A549 (cell line): ENCODE measurements at regions not wholly inside any gene's neighbourhood (a gene's known extent, or its start where the extent isn't known, plus 50 kb on each side); places are given as distances from the start of the nearest gene placed in this dataset.

Source experiments
- ATAC-seq, 2 experiments: fragments of 200-7000 bp in 1 of 2; fragments of >200 bp in 1 of 2; cut with Nextera tagmentation in 1 of 2; cut with Tn5 transposase in 1 of 2; 3 replicates each; pipeline versions ENCODE4 v1.8.0 to v1.9.1; 2018 to 2020; ENCODE audit warnings: mild to moderate bottlenecking in 1 of 2, moderate library complexity in 1 of 2
- CTCF ChIA-PET: fragments of 300-600 bp; sonication (Branson Sonifier 250); formaldehyde crosslinking; extraction: SDS; loops from one replicate; lab custom pipeline; 2021; ENCODE audit warnings: antibody characterized with exemption, inconsistent platforms; lab: Yijun Ruan, JAX
- POLR2A ChIA-PET: fragments of 350-600 bp; formaldehyde crosslinking; extraction: SDS; loops from one replicate; lab custom pipeline; 2021; ENCODE audit warnings: antibody characterized with exemption, inconsistent platforms; lab: Yijun Ruan, JAX
- DNase-seq, 2 experiments: peaks; one replicate each; pipeline versions ENCODE4 v3.0.0 to v3.0.0-alpha.2; 2011 to 2016; ENCODE audit warnings: low read depth in 1 of 2, low spot score in 1 of 2
- FAIRE-seq: peaks from 2 replicates; lab custom pipeline; 2011; peaks lifted over from hg19 to GRCh38; lab: Jason Lieb, UNC
- H3K27ac ChIP-seq, 2 experiments: fragments of >200 bp; sonication (Bioruptor Twin); formaldehyde crosslinking; 3 replicates each; pipeline ENCODE4 v1.5.1; 2016 to 2017
- H3K4me1 ChIP-seq: fragments of >200 bp; sonication (Bioruptor Twin); formaldehyde crosslinking; 3 replicates; pipeline ENCODE4 v1.6.1; 2016
- H3K4me2 ChIP-seq: fragments of >200 bp; sonication (Bioruptor Twin); formaldehyde crosslinking; 3 replicates; pipeline ENCODE4 v1.6.1; 2016
- H3K4me3 ChIP-seq: fragments of >200 bp; sonication (Bioruptor Twin); formaldehyde crosslinking; 3 replicates; pipeline ENCODE4 v1.5.1; 2016
- H3K9me3 ChIP-seq: fragments of >200 bp; sonication (Bioruptor Twin); formaldehyde crosslinking; 3 replicates; pipeline ENCODE4 v1.6.1; 2016
- BHLHE40 ChIP-seq: IDR thresholded peaks from 2 replicates; pipeline ENCODE4 v1.6.1; 2012; ENCODE audit warnings: low read depth, low read length, inconsistent platforms
- CBX2 ChIP-seq: fragments of 200-600 bp; sonication (generic); IDR thresholded peaks from 2 replicates; pipeline ENCODE4 v1.6.1; 2016; ENCODE audit warnings: low read depth, mild to moderate bottlenecking, borderline replicate concordance
- CBX8 ChIP-seq: fragments of 200-600 bp; sonication (generic); IDR thresholded peaks from 2 replicates; pipeline ENCODE4 v1.6.1; 2016
- CEBPB ChIP-seq, 2 experiments: fragments of >200 bp in 1 of 2; sonication (Bioruptor Twin) in 1 of 2; formaldehyde crosslinking in 1 of 2; IDR thresholded peaks; 2 replicates each; pipeline ENCODE4 v1.6.1; 2012 to 2016
- FOSL2 ChIP-seq, 2 experiments: fragments of 450-650 bp in 1 of 2; fragments of >200 bp in 1 of 2; sonication (Bioruptor Twin) in 1 of 2; formaldehyde crosslinking; IDR thresholded peaks; 2 replicates each; pipeline versions ENCODE4 v1.5.0 to v1.6.1; 2016 to 2020; ENCODE audit warnings: mild to moderate bottlenecking in 1 of 2, moderate library complexity in 1 of 2
- HEYL ChIP-seq: fragments of 250-450 bp; sonication (Bioruptor Pico); IDR thresholded peaks from 2 replicates; pipeline ENCODE4 v1.8.0; 2021; ENCODE audit warnings: mild to moderate bottlenecking, moderate library complexity
- KDM1A ChIP-seq: fragments of 200-600 bp; sonication (generic); IDR thresholded peaks from 2 replicates; pipeline ENCODE4 v1.6.1; 2016; ENCODE audit warnings: low read depth, mild to moderate bottlenecking
- MAFK ChIP-seq: fragments of 450-650 bp; IDR thresholded peaks from 2 replicates; pipeline ENCODE4 v1.6.1; 2014; ENCODE audit not compliant: partially characterized antibody
- MAZ ChIP-seq: fragments of 150-350 bp; IDR thresholded peaks from 2 replicates; pipeline ENCODE4 v1.6.1; 2014; ENCODE audit warnings: antibody characterized with exemption, low read depth, low read length, borderline replicate concordance
- MYC ChIP-seq: IDR thresholded peaks from 2 replicates; pipeline ENCODE4 v1.6.1; 2012; ENCODE audit warnings: mild to moderate bottlenecking, inconsistent platforms, low read length, improper control_type of control experiment, borderline replicate concordance
- NFE2L2 ChIP-seq: fragments of 150-350 bp; conservative IDR thresholded peaks from 2 replicates; pipeline ENCODE4 v1.6.1; 2014; ENCODE audit warnings: low read length
- NR3C1 ChIP-seq: fragments of >200 bp; sonication (Bioruptor Twin); formaldehyde crosslinking; IDR thresholded peaks from 3 replicates; pipeline ENCODE4 v1.6.1; 2017
- PHF8 ChIP-seq: fragments of 200-600 bp; sonication (generic); IDR thresholded peaks from 2 replicates; pipeline ENCODE4 v1.6.1; 2016; ENCODE audit warnings: low read depth, mild to moderate bottlenecking, antibody characterized with exemption, moderate library complexity, borderline replicate concordance
- POLR2AphosphoS2 ChIP-seq: conservative IDR thresholded peaks from 2 replicates; pipeline ENCODE4 v1.6.1; 2012; ENCODE audit warnings: low read length, improper control_type of control experiment, inconsistent platforms
- RAD21 ChIP-seq, 2 experiments: fragments of >200 bp in 1 of 2; sonication (Bioruptor Twin) in 1 of 2; formaldehyde crosslinking in 1 of 2; IDR thresholded peaks in 1 of 2; conservative IDR thresholded peaks in 1 of 2; 2 replicates in 1 of 2; 3 replicates in 1 of 2; pipeline ENCODE4 v1.6.1; 2012 to 2018; ENCODE audit warnings: inconsistent platforms in 1 of 2
- TP53 ChIP-seq: fragments of 250-450 bp; sonication (Bioruptor Pico); IDR thresholded peaks from 2 replicates; pipeline ENCODE4 v1.5.0; 2021; ENCODE audit warnings: mild to moderate bottlenecking, moderate library complexity
- ZSCAN20 ChIP-seq: fragments of 250-450 bp; sonication (Bioruptor Pico); IDR thresholded peaks from 2 replicates; pipeline ENCODE4 v1.8.0; 2022; ENCODE audit warnings: mild to moderate bottlenecking, moderate library complexity
- WGBS: methylation state at CpG from one replicate; pipeline ENCODE4 v1.1.6; 2017; ENCODE audit errors: missing lambda C conversion rate; 5-methylcytosine and 5-hydroxymethylcytosine counted together
- TF ChIP-seq, protein P1 (sequence below): fragments of 200-600 bp; sonication (generic); IDR thresholded peaks from 2 replicates; pipeline ENCODE4 v1.6.1; 2016; ENCODE audit warnings: antibody characterized with exemption, mild to moderate bottlenecking, moderate library complexity
- TF ChIP-seq, protein P2 (sequence below): fragments of 250-450 bp; sonication (Bioruptor Pico); IDR thresholded peaks from 2 replicates; pipeline ENCODE4 v1.5.0; 2020; ENCODE audit warnings: low read depth, mild to moderate bottlenecking, moderate library complexity
- TF ChIP-seq, protein P3 (sequence below): IDR thresholded peaks from 2 replicates; pipeline ENCODE4 v1.6.1; 2012
- TF ChIP-seq, protein P4 (sequence below): fragments of >200 bp; sonication (Bioruptor Twin); formaldehyde crosslinking; IDR thresholded peaks from 3 replicates; pipeline ENCODE4 v1.5.1; 2016

DNA sequence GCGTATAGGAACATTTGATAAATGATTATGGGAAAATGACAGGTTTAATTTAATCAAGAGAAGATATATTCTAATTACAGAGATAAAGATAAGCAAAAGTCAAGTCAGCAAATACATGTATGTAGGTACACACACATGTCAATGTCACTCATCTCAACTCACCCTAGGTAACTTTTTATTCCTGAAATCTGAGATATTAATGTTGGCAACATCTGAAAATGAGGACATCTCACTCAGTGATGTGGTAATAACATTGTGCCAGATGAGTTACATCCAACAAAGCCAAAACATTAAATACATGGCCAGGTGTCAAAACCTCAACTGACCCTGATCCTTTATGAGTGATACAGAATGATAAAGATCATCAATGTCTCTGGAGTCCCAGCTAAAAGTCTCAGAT lies 363.3 kb upstream of the F9 start:
- ChIA-PET CTCF (no interaction called here), POLR2A (no interaction called here)
- Histone ChIP-seq H3K4me2 (no peak overlapping the region), H3K9me3 (no peaks in the 10 kb centered on the region), H3K4me1 (no peaks in the 10 kb centered on the region), H3K4me3 (no peak overlapping the region), H3K27ac (no peak overlapping the region)
- no peak for FAIRE-seq
- TF ChIP-seq MYC (no peak), CBX2 (no peak), POLR2AphosphoS2 (no peak), FOSL2 (IDR thresholded peaks at IDR 0.05) (no peak), FOSL2 (CRISPR knock-in tag; IDR thresholded peaks at IDR 0.05) (no peak), NR3C1 (no peak), NFE2L2 (no peak), CBX8 (no peak), MAZ (no peak), RAD21 (conservative IDR thresholded peaks at IDR 0.05 in 1 of 2, IDR thresholded peaks at IDR 0.05 in 1 of 2) (no peak), PHF8 (no peak), CEBPB (IDR thresholded peaks at IDR 0.05) (no peak), MAFK (no peak), HEYL (CRISPR knock-in tag) (no peak), TP53 (no peak), BHLHE40 (no peak)
- TF ChIP-seq, protein P1, sequence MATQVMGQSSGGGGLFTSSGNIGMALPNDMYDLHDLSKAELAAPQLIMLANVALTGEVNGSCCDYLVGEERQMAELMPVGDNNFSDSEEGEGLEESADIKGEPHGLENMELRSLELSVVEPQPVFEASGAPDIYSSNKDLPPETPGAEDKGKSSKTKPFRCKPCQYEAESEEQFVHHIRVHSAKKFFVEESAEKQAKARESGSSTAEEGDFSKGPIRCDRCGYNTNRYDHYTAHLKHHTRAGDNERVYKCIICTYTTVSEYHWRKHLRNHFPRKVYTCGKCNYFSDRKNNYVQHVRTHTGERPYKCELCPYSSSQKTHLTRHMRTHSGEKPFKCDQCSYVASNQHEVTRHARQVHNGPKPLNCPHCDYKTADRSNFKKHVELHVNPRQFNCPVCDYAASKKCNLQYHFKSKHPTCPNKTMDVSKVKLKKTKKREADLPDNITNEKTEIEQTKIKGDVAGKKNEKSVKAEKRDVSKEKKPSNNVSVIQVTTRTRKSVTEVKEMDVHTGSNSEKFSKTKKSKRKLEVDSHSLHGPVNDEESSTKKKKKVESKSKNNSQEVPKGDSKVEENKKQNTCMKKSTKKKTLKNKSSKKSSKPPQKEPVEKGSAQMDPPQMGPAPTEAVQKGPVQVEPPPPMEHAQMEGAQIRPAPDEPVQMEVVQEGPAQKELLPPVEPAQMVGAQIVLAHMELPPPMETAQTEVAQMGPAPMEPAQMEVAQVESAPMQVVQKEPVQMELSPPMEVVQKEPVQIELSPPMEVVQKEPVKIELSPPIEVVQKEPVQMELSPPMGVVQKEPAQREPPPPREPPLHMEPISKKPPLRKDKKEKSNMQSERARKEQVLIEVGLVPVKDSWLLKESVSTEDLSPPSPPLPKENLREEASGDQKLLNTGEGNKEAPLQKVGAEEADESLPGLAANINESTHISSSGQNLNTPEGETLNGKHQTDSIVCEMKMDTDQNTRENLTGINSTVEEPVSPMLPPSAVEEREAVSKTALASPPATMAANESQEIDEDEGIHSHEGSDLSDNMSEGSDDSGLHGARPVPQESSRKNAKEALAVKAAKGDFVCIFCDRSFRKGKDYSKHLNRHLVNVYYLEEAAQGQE: no peak
- TF ChIP-seq, protein P2, sequence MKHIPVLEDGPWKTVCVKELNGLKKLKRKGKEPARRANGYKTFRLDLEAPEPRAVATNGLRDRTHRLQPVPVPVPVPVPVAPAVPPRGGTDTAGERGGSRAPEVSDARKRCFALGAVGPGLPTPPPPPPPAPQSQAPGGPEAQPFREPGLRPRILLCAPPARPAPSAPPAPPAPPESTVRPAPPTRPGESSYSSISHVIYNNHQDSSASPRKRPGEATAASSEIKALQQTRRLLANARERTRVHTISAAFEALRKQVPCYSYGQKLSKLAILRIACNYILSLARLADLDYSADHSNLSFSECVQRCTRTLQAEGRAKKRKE (CRISPR knock-in tag): no peak
- TF ChIP-seq, protein P3, sequence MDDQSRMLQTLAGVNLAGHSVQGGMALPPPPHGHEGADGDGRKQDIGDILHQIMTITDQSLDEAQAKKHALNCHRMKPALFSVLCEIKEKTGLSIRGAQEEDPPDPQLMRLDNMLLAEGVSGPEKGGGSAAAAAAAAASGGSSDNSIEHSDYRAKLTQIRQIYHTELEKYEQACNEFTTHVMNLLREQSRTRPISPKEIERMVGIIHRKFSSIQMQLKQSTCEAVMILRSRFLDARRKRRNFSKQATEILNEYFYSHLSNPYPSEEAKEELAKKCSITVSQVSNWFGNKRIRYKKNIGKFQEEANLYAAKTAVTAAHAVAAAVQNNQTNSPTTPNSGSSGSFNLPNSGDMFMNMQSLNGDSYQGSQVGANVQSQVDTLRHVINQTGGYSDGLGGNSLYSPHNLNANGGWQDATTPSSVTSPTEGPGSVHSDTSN: no peak
- TF ChIP-seq, protein P4, sequence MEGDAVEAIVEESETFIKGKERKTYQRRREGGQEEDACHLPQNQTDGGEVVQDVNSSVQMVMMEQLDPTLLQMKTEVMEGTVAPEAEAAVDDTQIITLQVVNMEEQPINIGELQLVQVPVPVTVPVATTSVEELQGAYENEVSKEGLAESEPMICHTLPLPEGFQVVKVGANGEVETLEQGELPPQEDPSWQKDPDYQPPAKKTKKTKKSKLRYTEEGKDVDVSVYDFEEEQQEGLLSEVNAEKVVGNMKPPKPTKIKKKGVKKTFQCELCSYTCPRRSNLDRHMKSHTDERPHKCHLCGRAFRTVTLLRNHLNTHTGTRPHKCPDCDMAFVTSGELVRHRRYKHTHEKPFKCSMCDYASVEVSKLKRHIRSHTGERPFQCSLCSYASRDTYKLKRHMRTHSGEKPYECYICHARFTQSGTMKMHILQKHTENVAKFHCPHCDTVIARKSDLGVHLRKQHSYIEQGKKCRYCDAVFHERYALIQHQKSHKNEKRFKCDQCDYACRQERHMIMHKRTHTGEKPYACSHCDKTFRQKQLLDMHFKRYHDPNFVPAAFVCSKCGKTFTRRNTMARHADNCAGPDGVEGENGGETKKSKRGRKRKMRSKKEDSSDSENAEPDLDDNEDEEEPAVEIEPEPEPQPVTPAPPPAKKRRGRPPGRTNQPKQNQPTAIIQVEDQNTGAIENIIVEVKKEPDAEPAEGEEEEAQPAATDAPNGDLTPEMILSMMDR: no peak
- ATAC-seq: no peak
- WGBS: 6% methylated on average over 1 of the region's 1 CpG
- DNase-seq: no peak

DNA sequence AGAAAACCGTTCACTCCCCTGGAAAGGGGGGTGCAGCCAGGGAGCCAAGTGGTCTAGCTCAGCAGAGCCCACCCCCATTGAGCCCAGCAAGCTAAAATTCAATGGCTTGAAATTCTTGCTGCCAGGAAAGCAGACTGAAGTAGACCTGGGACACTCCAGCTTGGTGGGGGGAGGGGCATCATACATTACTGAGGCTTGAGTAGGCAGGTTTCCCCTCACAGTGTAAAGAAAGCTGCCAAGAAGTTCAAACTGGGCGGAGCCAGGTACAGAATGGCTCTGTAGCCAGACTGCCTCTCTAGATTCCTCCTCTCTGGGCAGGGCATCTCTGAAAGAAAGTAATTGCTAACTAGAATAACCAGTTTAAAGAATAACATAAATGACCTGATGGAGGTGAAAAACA lies 372.3 kb upstream of the F9 start:
- ATAC-seq (no peak), FAIRE-seq (no peak), DNase-seq (no peak)
- WGBS: 0% methylated on average over 1 of the region's 2 CpGs
- no peak overlapping the region for H3K27ac ChIP-seq
- H3K4me1 ChIP-seq: no peaks in the 10 kb centered on the region
- no peak overlapping the region for H3K4me3 ChIP-seq
- TF ChIP-seq CBX2 (no peak), ZSCAN20 (CRISPR knock-in tag) (no peak), RAD21 (conservative IDR thresholded peaks at IDR 0.05 in 1 of 2, IDR thresholded peaks at IDR 0.05 in 1 of 2) (no peak), CBX8 (no peak), KDM1A (no peak)
- no peaks in the 10 kb centered on the region for H3K9me3 ChIP-seq
- CTCF ChIA-PET: no interaction called here
- no peak overlapping the region for H3K4me2 ChIP-seq
- POLR2A ChIA-PET: no interaction called here
